ENCODE measurements at regions not wholly inside any gene's neighbourhood (a gene's known extent, or its start where the extent isn't known, plus 50 kb on each side); places are given as distances from the start of the nearest gene placed in this dataset.
A peak's percentile ranks its signal among the peaks of the same experiment; 100 is the strongest.

GRCh38 chr4:91990726-91991125, 313.0 kb upstream of the GRID2 start:
- no peaks in the 10 kb centered on the region for H3K9me3 ChIP-seq
- H3K4me1 ChIP-seq: no peaks in the 10 kb centered on the region
- H3K27me3 ChIP-seq: no peaks in the 10 kb centered on the region
- no peaks in the 10 kb centered on the region for H3K36me3 ChIP-seq
- WGBS, 2 donors: 49 to 63% methylated on average over 2 of the region's 2 CpGs
- no peak for ATAC-seq (ENCODE audit: low FRiP score in 2 of 2)
- TF ChIP-seq CTCF (IDR thresholded peaks at IDR 0.05): no peak
- TF ChIP-seq POLR2AphosphoS5 (IDR thresholded peaks at IDR 0.05): no peak
- TF ChIP-seq EP300 (IDR thresholded peaks at IDR 0.05): no peak
- TF ChIP-seq POLR2A (IDR thresholded peaks at IDR 0.05): no peak
- H3K4me3 ChIP-seq: no peak overlapping the region
- no peak overlapping the region for H3K27ac ChIP-seq
- no peak for DNase-seq

GRCh38 chr4:91997045-91997444, 306.7 kb upstream of the GRID2 start:
- H3K27ac ChIP-seq: no peak overlapping the region
- no peaks in the 10 kb centered on the region for H3K27me3 ChIP-seq
- no peak overlapping the region for H3K4me3 ChIP-seq
- ATAC-seq (ENCODE audit: low FRiP score in 2 of 2) (no peak), DNase-seq (no peak)
- no peaks in the 10 kb centered on the region for H3K36me3 ChIP-seq
- TF ChIP-seq POLR2AphosphoS5 (IDR thresholded peaks at IDR 0.05) (no peak), EP300 (IDR thresholded peaks at IDR 0.05) (no peak), CTCF (IDR thresholded peaks at IDR 0.05) (no peak), POLR2A (IDR thresholded peaks at IDR 0.05) (no peak)
- no peaks in the 10 kb centered on the region for H3K4me1 ChIP-seq
- H3K9me3 ChIP-seq: no peaks in the 10 kb centered on the region
- 78 to 84% methylated on average over 2 of the region's 2 CpGs for WGBS, 2 donors

- peak in 3 of 6 experiments; percentile 30 to 31 (median 31) for TF ChIP-seq CTCF (IDR thresholded peaks at IDR 0.05)
- no peak for TF ChIP-seq EP300 (IDR thresholded peaks at IDR 0.05)
- DNase-seq: peak in 1 of 2 donors; percentile 39
- no peak for ATAC-seq (ENCODE audit: low FRiP score in 2 of 2)
- H3K36me3 ChIP-seq: no peaks in the 10 kb centered on the region
- H3K4me3 ChIP-seq: no peak overlapping the region
- H3K27me3 ChIP-seq: no peaks in the 10 kb centered on the region
- 36 to 38% methylated on average over 15 to 16 of the region's 16 CpGs for WGBS, 2 donors
- no peaks in the 10 kb centered on the region for H3K4me1 ChIP-seq
- no peak overlapping the region for H3K27ac ChIP-seq
- H3K9me3 ChIP-seq: no peaks in the 10 kb centered on the region
Measured at GRCh38 chr4:92012899-92013867, 290.6 kb upstream of the GRID2 start.

- no peak overlapping the region for H3K4me3 ChIP-seq
- H3K27ac ChIP-seq: no peak overlapping the region
- TF ChIP-seq CTCF (IDR thresholded peaks at IDR 0.05) (no peak), POLR2A (IDR thresholded peaks at IDR 0.05) (no peak), POLR2AphosphoS5 (IDR thresholded peaks at IDR 0.05) (no peak), EP300 (IDR thresholded peaks at IDR 0.05) (no peak)
- no peaks in the 10 kb centered on the region for H3K27me3 ChIP-seq
- no peaks in the 10 kb centered on the region for H3K4me1 ChIP-seq
- H3K9me3 ChIP-seq: no peaks in the 10 kb centered on the region
- DNase-seq (no peak), ATAC-seq (ENCODE audit: low FRiP score in 2 of 2) (no peak)
- WGBS, 2 donors: 43 to 56% methylated on average over 3 of the region's 3 CpGs
- no peaks in the 10 kb centered on the region for H3K36me3 ChIP-seq
Measured at GRCh38 chr4:92014067-92014466, 289.7 kb upstream of the GRID2 start.

- 67 to 69% methylated on average over 1 of the region's 1 CpG for WGBS, 2 donors
- Histone ChIP-seq H3K27me3 (no peaks in the 10 kb centered on the region), H3K4me1 (no peaks in the 10 kb centered on the region), H3K27ac (no peak overlapping the region), H3K36me3 (no peaks in the 10 kb centered on the region), H3K4me3 (no peak overlapping the region), H3K9me3 (no peaks in the 10 kb centered on the region)
- DNase-seq (no peak), ATAC-seq (ENCODE audit: low FRiP score in 2 of 2) (no peak)
- TF ChIP-seq POLR2A (IDR thresholded peaks at IDR 0.05): no peak
- no peak for TF ChIP-seq EP300 (IDR thresholded peaks at IDR 0.05)
- no peak for TF ChIP-seq CTCF (IDR thresholded peaks at IDR 0.05)
- no peak for TF ChIP-seq POLR2AphosphoS5 (IDR thresholded peaks at IDR 0.05)
Measured at GRCh38 chr4:92021203-92021602, 282.6 kb upstream of the GRID2 start.
